ENCODE measurements at regions not wholly inside any gene's neighbourhood (a gene's known extent, or its start where the extent isn't known, plus 50 kb on each side); places are given as distances from the start of the nearest gene placed in this dataset.

GRCh38 chr2:23148342-23148741 is 236.6 kb upstream of the KLHL29 start:
- CTCF ChIA-PET = no interaction called here
- no peaks in the 10 kb centered on the region for H3K27me3 ChIP-seq (ENCODE audit: control insufficient read depth, insufficient read depth, low read length)
- no peak overlapping the region for H2AK5ac ChIP-seq (ENCODE audit: low read depth, low read length)
- H3K4ac ChIP-seq (ENCODE audit: low read depth, low read length) = no peak overlapping the region
- H2BK5ac ChIP-seq (ENCODE audit: low read depth, low read length, poor library complexity, severe bottlenecking) = no peak overlapping the region
- no peak overlapping the region for H2AK9ac ChIP-seq (replicated peaks; ENCODE audit: low read depth, low read length, poor library complexity)
- H4K8ac ChIP-seq (ENCODE audit: low read depth in 2 of 2, low read length in 2 of 2) = no peak overlapping the region
- H3K23ac ChIP-seq (ENCODE audit: low read depth, low read length) = no peak overlapping the region
- POLR2A ChIA-PET (ENCODE audit: unreplicated experiment) = no interaction called here
- no peak overlapping the region for H3K56ac ChIP-seq (ENCODE audit: extremely low read depth, insufficient read depth, low read length)
- 77% methylated on average over 3 of the region's 3 CpGs; no CpG with 5 or more reads in 1 of the 2 experiments for WGBS, 2 experiments (ENCODE audit: extremely low coverage in 2 of 2, insufficient read length in 1 of 2)
- no peak overlapping the region for H3K9ac ChIP-seq (ENCODE audit: low read depth, low read length)
- H3K9me1 ChIP-seq (ENCODE audit: insufficient read depth, low read length) = no peaks in the 10 kb centered on the region
- no peaks in the 10 kb centered on the region for H4K20me1 ChIP-seq (ENCODE audit: insufficient read depth, low read length)
- H2BK120ac ChIP-seq (ENCODE audit: low read depth, low read length) = no peak overlapping the region
- H3K4me2 ChIP-seq (ENCODE audit: low read depth, low read length) = no peak overlapping the region
- H3K27ac ChIP-seq (ENCODE audit: insufficient read depth, low read length) = no peak overlapping the region
- in situ Hi-C loops (cut with MboI; ENCODE audit: low sequenced_read_pairs) (no loop called here), dilution Hi-C loops (cut with HindIII; ENCODE audit: low sequenced_read_pairs, unreplicated experiment) (no loop called here), intact Hi-C loops (cut with micrococcal nuclease) (no loop called here)
- H2BK20ac ChIP-seq (ENCODE audit: low read depth, low read length) = no peak overlapping the region
- no peak overlapping the region for H4K91ac ChIP-seq (ENCODE audit: insufficient read depth, low read depth, low read length)
- no peak overlapping the region for H2BK15ac ChIP-seq (ENCODE audit: low read depth, low read length)
- no peak overlapping the region for H3K14ac ChIP-seq (replicated peaks; ENCODE audit: low read depth, low read length)
- no peak overlapping the region for H3K4me3 ChIP-seq (ENCODE audit: insufficient read depth, low read depth, low read length)
- no peaks in the 10 kb centered on the region for H3K9me3 ChIP-seq (ENCODE audit: control insufficient read depth, insufficient read depth, low read length)
- H4K5ac ChIP-seq (ENCODE audit: low read depth, low read length) = no peak overlapping the region
- no TSS peak for BruUV-seq (replicated peaks)
- H2AFZ ChIP-seq (replicated peaks; ENCODE audit: low read length, poor library complexity) = no peak overlapping the region
- H3K4me1 ChIP-seq (ENCODE audit: control insufficient read depth, insufficient read depth, low read length) = no peaks in the 10 kb centered on the region
- H3K18ac ChIP-seq (ENCODE audit: low read depth, low read length) = no peak overlapping the region
- H3K36me3 ChIP-seq (ENCODE audit: control insufficient read depth, insufficient read depth, low read length) = no peaks in the 10 kb centered on the region
- ATAC-seq (ENCODE audit: low read depth) (no peak), DNase-seq (no peak)
- TF ChIP-seq NFE2L2 (IDR thresholded peaks at IDR 0.05; ENCODE audit: low read depth, low read length) = no peak
- no peaks in the 10 kb centered on the region for H3K79me1 ChIP-seq (ENCODE audit: low read depth in 1 of 2, low read length in 2 of 2)

Measured in IMR-90 (cell line).